ENCODE measurements at regions not wholly inside any gene's neighbourhood (a gene's known extent, or its start where the extent isn't known, plus 50 kb on each side); places are given as distances from the start of the nearest gene placed in this dataset.

GRCh38 chr6:92635553-92636153, 783.7 kb downstream of the EPHA7 start:
- TF ChIP-seq CTCF (IDR thresholded peaks at IDR 0.05), result no peak
- Histone ChIP-seq H3K27ac (no peak overlapping the region), H3K4me3 (no peak overlapping the region)
- DNase-seq (ENCODE audit: low spot score), result no peak

GRCh38 chr6:92634561-92634960, 784.8 kb downstream of the EPHA7 start:
- Histone ChIP-seq H3K4me3 (no peak overlapping the region), H3K27ac (no peak overlapping the region)
- TF ChIP-seq CTCF (IDR thresholded peaks at IDR 0.05), result no peak
- DNase-seq (ENCODE audit: low spot score), result no peak

GRCh38 chr6:92623431-92623830, 795.9 kb downstream of the EPHA7 start:
- TF ChIP-seq CTCF (IDR thresholded peaks at IDR 0.05), result no peak
- DNase-seq (ENCODE audit: low spot score), result no peak
- no peak overlapping the region for H3K27ac ChIP-seq
- H3K4me3 ChIP-seq, result no peak overlapping the region

- no peak overlapping the region for H3K4me3 ChIP-seq
- DNase-seq (ENCODE audit: low spot score), result no peak
- no peak overlapping the region for H3K27ac ChIP-seq
- TF ChIP-seq CTCF (IDR thresholded peaks at IDR 0.05), result no peak
Measured at GRCh38 chr6:92617721-92618120, 801.6 kb downstream of the EPHA7 start.

GRCh38 chr6:92608751-92609150, 810.6 kb downstream of the EPHA7 start:
- DNase-seq (ENCODE audit: low spot score), result no peak
- H3K4me3 ChIP-seq, result no peak overlapping the region
- H3K27ac ChIP-seq, result no peak overlapping the region
- TF ChIP-seq CTCF (IDR thresholded peaks at IDR 0.05), result no peak

GRCh38 chr6:92593201-92593600, 826.2 kb downstream of the EPHA7 start:
- Histone ChIP-seq H3K27ac (no peak overlapping the region), H3K4me3 (no peak overlapping the region)
- TF ChIP-seq CTCF (IDR thresholded peaks at IDR 0.05), result no peak
- no peak for DNase-seq (ENCODE audit: low spot score)

- Histone ChIP-seq H3K27ac (no peak overlapping the region), H3K4me3 (no peak overlapping the region)
- TF ChIP-seq CTCF (IDR thresholded peaks at IDR 0.05), result no peak
- no peak for DNase-seq (ENCODE audit: low spot score)
Measured at GRCh38 chr6:92589996-92590395, 829.4 kb downstream of the EPHA7 start.
